ENCODE measurements at regions not wholly inside any gene's neighbourhood (a gene's known extent, or its start where the extent isn't known, plus 50 kb on each side); places are given as distances from the start of the nearest gene placed in this dataset.

DNA sequence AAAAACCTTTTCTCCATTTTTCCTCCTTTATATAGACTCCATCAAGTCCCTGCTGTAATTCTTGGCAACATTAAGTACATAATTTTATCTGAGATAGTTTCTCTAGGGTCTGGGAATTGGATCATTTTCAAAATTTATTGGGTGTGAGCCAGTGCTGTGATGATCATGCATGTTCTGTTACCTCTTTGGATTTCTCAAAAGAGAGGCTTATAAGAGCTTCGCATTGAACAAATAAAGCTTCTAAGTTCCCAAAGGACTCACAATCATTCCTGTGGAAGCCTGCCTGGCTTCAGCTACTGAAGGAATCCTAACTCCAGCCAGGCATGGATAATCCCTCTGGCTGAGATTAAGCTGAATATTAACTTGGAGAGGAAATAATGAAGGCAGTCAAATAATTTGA lies 208.5 kb downstream of the RAB38 start:
- TF ChIP-seq POLR2AphosphoS5 (IDR thresholded peaks at IDR 0.05; ENCODE audit: low read depth, low read length) (no peak), POLR2A (IDR thresholded peaks at IDR 0.05; ENCODE audit: low read depth, low read length) (no peak), PAX5 (IDR thresholded peaks at IDR 0.05; ENCODE audit: insufficient read depth, low read length, severe bottlenecking) (no peak)
